SK-N-SH treated with all-trans-retinoic acid at 6 μM for 48 hours (cell line): ENCODE measurements at regions not wholly inside any gene's neighbourhood (a gene's known extent, or its start where the extent isn't known, plus 50 kb on each side); places are given as distances from the start of the nearest gene placed in this dataset.

Source experiments
- BACH2 ChIP-seq: fragments of 250-450 bp; sonication (Bioruptor Pico); IDR thresholded peaks from 2 replicates; pipeline ENCODE4 v1.9.0; 2021; ENCODE audit warnings: mild to moderate bottlenecking, borderline replicate concordance
- GLIS3 ChIP-seq: fragments of 250-450 bp; sonication (Bioruptor Pico); IDR thresholded peaks from 2 replicates; pipeline ENCODE4 v1.5.0; 2020; ENCODE audit warnings: mild to moderate bottlenecking, moderate library complexity
- TCF4 ChIP-seq: fragments of 250-450 bp; sonication (Bioruptor Pico); IDR thresholded peaks from 2 replicates; pipeline ENCODE4 v1.8.0; 2021; ENCODE audit warnings: mild to moderate bottlenecking, moderate library complexity, borderline replicate concordance
- TF ChIP-seq, protein P1 (sequence below): fragments of 250-450 bp; sonication (Bioruptor Pico); IDR thresholded peaks from 2 replicates; pipeline ENCODE4 v1.8.0; 2020; ENCODE audit warnings: mild to moderate bottlenecking, moderate library complexity, borderline replicate concordance
- TF ChIP-seq, protein P2 (sequence below): fragments of 250-450 bp; sonication (Bioruptor Pico); IDR thresholded peaks from 2 replicates; pipeline ENCODE4 v1.5.1; 2020; ENCODE audit warnings: low read depth, mild to moderate bottlenecking, moderate library complexity

DNA sequence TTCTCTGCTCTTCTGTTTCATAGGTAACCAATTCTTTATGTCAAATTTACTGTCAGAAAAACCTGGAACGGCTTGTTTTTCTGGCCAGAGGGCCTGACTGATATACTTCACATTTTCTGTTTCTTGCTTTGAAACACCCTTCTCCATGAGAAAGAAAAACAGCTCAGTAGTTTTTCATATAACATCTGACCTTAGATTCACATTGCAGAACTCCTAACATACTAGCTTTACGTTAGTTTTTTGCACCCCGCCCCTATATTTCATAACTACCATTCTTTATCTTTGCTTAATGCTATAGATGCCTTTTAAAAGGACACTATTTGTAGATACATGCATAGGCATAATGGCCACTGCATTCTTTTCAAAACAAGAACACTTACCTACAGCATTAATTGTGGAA lies 83.9 kb upstream of the TSC22D2 start:
- TF ChIP-seq BACH2 (CRISPR knock-in tag) (no peak), TCF4 (no peak), GLIS3 (CRISPR knock-in tag) (no peak)
- TF ChIP-seq, protein P1, sequence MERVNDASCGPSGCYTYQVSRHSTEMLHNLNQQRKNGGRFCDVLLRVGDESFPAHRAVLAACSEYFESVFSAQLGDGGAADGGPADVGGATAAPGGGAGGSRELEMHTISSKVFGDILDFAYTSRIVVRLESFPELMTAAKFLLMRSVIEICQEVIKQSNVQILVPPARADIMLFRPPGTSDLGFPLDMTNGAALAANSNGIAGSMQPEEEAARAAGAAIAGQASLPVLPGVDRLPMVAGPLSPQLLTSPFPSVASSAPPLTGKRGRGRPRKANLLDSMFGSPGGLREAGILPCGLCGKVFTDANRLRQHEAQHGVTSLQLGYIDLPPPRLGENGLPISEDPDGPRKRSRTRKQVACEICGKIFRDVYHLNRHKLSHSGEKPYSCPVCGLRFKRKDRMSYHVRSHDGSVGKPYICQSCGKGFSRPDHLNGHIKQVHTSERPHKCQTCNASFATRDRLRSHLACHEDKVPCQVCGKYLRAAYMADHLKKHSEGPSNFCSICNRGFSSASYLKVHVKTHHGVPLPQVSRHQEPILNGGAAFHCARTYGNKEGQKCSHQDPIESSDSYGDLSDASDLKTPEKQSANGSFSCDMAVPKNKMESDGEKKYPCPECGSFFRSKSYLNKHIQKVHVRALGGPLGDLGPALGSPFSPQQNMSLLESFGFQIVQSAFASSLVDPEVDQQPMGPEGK (CRISPR knock-in tag), result no peak
- TF ChIP-seq, protein P2, sequence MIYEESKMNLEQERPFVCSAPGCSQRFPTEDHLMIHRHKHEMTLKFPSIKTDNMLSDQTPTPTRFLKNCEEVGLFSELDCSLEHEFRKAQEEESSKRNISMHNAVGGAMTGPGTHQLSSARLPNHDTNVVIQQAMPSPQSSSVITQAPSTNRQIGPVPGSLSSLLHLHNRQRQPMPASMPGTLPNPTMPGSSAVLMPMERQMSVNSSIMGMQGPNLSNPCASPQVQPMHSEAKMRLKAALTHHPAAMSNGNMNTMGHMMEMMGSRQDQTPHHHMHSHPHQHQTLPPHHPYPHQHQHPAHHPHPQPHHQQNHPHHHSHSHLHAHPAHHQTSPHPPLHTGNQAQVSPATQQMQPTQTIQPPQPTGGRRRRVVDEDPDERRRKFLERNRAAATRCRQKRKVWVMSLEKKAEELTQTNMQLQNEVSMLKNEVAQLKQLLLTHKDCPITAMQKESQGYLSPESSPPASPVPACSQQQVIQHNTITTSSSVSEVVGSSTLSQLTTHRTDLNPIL (CRISPR knock-in tag), result no peak
